ENCODE measurements at regions not wholly inside any gene's neighbourhood (a gene's known extent, or its start where the extent isn't known, plus 50 kb on each side); places are given as distances from the start of the nearest gene placed in this dataset.

DNA sequence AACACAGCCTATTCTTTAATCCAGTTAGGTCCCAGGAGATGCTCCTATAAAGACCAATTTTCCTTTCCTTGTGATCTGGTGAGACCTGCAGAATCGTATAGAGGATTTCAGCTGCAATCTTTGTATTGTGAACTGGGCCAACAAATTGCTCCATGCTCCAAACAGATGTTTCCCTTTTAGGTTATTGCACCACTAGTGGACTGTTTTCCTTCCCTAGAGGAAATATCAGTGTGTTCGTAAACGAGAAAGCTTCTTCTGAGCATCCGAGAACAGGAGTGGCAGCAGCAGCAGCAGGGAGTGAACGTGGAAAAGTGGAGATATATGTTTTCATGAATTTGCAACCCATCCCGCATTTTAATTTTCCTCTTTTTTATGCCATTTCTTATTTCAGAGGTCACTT, 344.1 kb upstream of the PDE3A start:
- Histone ChIP-seq H3K27me3 (no peaks in the 10 kb centered on the region), H3K4me1 (no peaks in the 10 kb centered on the region), H3K9me3 (no peaks in the 10 kb centered on the region), H3K36me3 (no peaks in the 10 kb centered on the region), H3K4me3 (no peak overlapping the region), H3K27ac (no peak overlapping the region)
- no peak for TF ChIP-seq CTCF (IDR thresholded peaks at IDR 0.05)
- DNase-seq (ENCODE audit: low spot score) = no peak

DNA sequence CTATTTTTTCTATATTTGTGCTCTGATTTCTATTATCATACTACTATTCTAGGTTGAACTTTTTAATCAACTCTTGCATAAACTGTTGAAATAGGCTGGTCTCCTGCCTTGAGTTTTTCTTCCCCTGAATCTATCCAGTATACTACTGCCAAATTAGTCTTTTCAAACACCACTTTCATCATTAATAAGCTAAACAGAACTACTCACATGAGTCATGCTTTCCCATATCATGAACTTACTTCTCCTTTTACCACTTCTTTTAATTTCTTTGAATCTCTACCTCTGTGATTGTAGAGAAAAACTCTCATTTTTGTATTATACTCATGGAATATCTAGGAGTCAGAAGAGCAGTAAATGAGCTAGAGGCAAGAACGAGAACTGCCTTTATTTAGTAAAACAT, 340.3 kb upstream of the PDE3A start:
- TF ChIP-seq CTCF (IDR thresholded peaks at IDR 0.05) = no peak
- H3K36me3 ChIP-seq = no peaks in the 10 kb centered on the region
- H3K9me3 ChIP-seq = no peaks in the 10 kb centered on the region
- H3K27ac ChIP-seq = no peak overlapping the region
- H3K27me3 ChIP-seq = no peaks in the 10 kb centered on the region
- H3K4me1 ChIP-seq = peaks cover 0 to 7% of the 10 kb centered on the region in 2 donors
- H3K4me3 ChIP-seq = no peak overlapping the region
- no peak for DNase-seq (ENCODE audit: low spot score)

DNA sequence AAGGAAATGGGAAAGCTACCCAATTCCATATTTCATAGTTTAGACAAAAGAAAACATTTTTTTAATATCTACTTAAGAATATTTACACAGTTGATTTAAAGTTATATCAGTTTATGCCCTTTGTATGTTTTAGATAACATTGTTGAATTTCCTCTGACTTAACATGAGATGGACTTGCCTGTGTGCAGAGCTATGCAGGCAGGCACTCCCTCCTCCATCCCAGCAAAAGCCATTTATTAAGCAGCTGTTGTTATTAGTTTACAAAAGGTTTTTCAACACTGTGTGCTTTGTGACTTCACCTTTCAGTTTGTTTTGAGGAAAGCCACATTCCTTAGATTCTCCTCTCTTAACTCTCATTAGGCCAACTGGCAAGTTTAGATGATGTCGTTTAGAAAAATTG, 337.5 kb upstream of the PDE3A start:
- Histone ChIP-seq H3K4me3 (no peak overlapping the region), H3K27ac (no peak overlapping the region), H3K9me3 (no peaks in the 10 kb centered on the region), H3K4me1 (peaks cover 0 to 7% of the 10 kb centered on the region in 2 donors), H3K27me3 (no peaks in the 10 kb centered on the region), H3K36me3 (no peaks in the 10 kb centered on the region)
- DNase-seq (ENCODE audit: low spot score) = no peak
- TF ChIP-seq CTCF (IDR thresholded peaks at IDR 0.05) = no peak

DNA sequence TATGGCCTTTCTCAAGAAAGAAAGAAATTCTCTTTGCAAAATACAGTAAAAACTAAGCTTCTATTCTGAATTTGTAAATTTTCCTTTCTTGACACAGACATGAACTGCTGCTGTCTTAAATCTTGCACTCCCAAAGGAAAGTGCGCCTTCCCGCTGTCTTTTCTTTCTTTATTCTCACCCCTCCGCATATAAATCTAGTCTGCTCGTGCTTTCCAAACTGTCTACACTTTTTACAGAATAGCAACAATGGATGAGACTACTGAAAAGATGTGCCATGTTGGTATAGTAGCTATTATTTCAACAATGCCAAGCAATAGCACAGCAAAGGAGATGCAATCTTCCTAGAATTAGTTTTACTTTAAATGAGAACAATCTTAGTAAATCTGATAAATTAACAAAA, 328.8 kb upstream of the PDE3A start:
- no peak for DNase-seq (ENCODE audit: low spot score)
- TF ChIP-seq CTCF (IDR thresholded peaks at IDR 0.05) = no peak
- Histone ChIP-seq H3K9me3 (no peaks in the 10 kb centered on the region), H3K36me3 (no peaks in the 10 kb centered on the region), H3K27me3 (no peaks in the 10 kb centered on the region), H3K4me3 (no peak overlapping the region), H3K27ac (peak overlapping the region in 1 of 2 donors; percentile 46), H3K4me1 (peaks cover 0 to 4% of the 10 kb centered on the region in 2 donors)

DNA sequence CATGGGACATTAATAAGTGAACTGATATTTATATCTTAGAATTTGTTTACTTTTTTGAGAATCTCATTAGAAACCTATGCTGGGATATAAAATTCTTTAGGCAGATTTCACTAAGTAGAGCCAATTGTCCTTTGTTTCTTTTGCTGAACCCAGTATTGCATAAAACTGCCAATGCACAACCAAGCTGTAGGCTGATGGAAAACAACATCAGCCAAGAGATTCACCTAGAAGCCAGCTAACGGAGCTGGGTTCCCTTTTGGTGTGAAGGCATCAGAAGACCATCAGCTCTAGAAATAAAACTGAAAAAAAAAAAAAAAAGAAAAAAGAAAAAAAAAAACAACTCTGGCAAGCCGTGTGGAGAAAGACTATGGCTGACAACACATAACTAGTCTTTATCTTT, 328.2 kb upstream of the PDE3A start:
- no peaks in the 10 kb centered on the region for H3K36me3 ChIP-seq
- H3K27me3 ChIP-seq = no peaks in the 10 kb centered on the region
- peak overlapping the region; percentile 6 to 17 for H3K4me3 ChIP-seq
- no peak for DNase-seq (ENCODE audit: low spot score)
- no peaks in the 10 kb centered on the region for H3K9me3 ChIP-seq
- peak overlapping the region in 1 of 2 donors; percentile 46 for H3K27ac ChIP-seq
- no peak for TF ChIP-seq CTCF (IDR thresholded peaks at IDR 0.05)
- H3K4me1 ChIP-seq = peaks cover 0 to 4% of the 10 kb centered on the region in 2 donors

GRCh38 chr12:20040831-20041230, 327.5 kb upstream of the PDE3A start:
- peak overlapping the region; percentile 6 to 17 for H3K4me3 ChIP-seq
- H3K27me3 ChIP-seq = no peaks in the 10 kb centered on the region
- peak overlapping the region in 1 of 2 donors; percentile 46 for H3K27ac ChIP-seq
- no peaks in the 10 kb centered on the region for H3K36me3 ChIP-seq
- H3K9me3 ChIP-seq = no peaks in the 10 kb centered on the region
- peaks cover 0 to 4% of the 10 kb centered on the region in 2 donors for H3K4me1 ChIP-seq
- no peak for DNase-seq (ENCODE audit: low spot score)
- TF ChIP-seq CTCF (IDR thresholded peaks at IDR 0.05) = peak in 1 of 2 donors; percentile 28
